Cardiac muscle cell (in vitro differentiated cells and primary cell): ENCODE measurements at regions not wholly inside any gene's neighbourhood (a gene's known extent, or its start where the extent isn't known, plus 50 kb on each side); places are given as distances from the start of the nearest gene placed in this dataset.

Source experiments
- DNase-seq, 2 donors: peaks; one replicate each; pipeline versions ENCODE4 v3.0.0 to v3.0.0-alpha.2; 2010 to 2017; ENCODE audit warnings: low read depth in 1 of 2, low spot score in 1 of 2
- H3K27ac ChIP-seq: fragments of 200-600 bp; sonication (generic); 2 replicates; pipeline ENCODE4 v1.5.1; 2016
- H3K27me3 ChIP-seq: fragments of 200-600 bp; sonication (generic); 2 replicates; pipeline ENCODE4 v1.6.0; 2016; ENCODE audit warnings: control low read depth
- H3K36me3 ChIP-seq: fragments of 200-600 bp; sonication (generic); 2 replicates; pipeline ENCODE4 v1.5.1; 2016; ENCODE audit warnings: control low read depth
- H3K4me1 ChIP-seq: fragments of 200-600 bp; sonication (generic); 2 replicates; pipeline ENCODE4 v1.8.1; 2017; ENCODE audit warnings: low read depth, mild to moderate bottlenecking, mixed run types
- H3K4me3 ChIP-seq: fragments of 200-600 bp; sonication (generic); 2 replicates; pipeline ENCODE4 v1.5.1; 2016; ENCODE audit warnings: mild to moderate bottlenecking
- H3K9me3 ChIP-seq: fragments of 200-600 bp; sonication (generic); 2 replicates; pipeline ENCODE4 v1.5.1; 2017; ENCODE audit warnings: low read depth, mild to moderate bottlenecking, control low read depth
- CTCF ChIP-seq: IDR thresholded peaks from 2 replicates; pipeline ENCODE4 v1.5.1; 2012; ENCODE audit warnings: low read depth, mild to moderate bottlenecking, low read length

GRCh38 chr15:31802761-31803160 is 227.6 kb upstream of the CHRNA7 start:
- Histone ChIP-seq H3K4me3 (no peak overlapping the region), H3K36me3 (no peaks in the 10 kb centered on the region), H3K4me1 (no peaks in the 10 kb centered on the region), H3K27me3 (no peaks in the 10 kb centered on the region), H3K27ac (no peak overlapping the region), H3K9me3 (no peaks in the 10 kb centered on the region)
- no peak for TF ChIP-seq CTCF
- DNase-seq: no peak

- Histone ChIP-seq H3K4me3 (no peak overlapping the region), H3K36me3 (no peaks in the 10 kb centered on the region), H3K27ac (no peak overlapping the region), H3K27me3 (no peaks in the 10 kb centered on the region), H3K9me3 (no peaks in the 10 kb centered on the region), H3K4me1 (no peaks in the 10 kb centered on the region)
- DNase-seq: no peak
- TF ChIP-seq CTCF: no peak
Measured at GRCh38 chr15:31803388-31803884, 226.9 kb upstream of the CHRNA7 start.

- no peaks in the 10 kb centered on the region for H3K9me3 ChIP-seq
- no peak for TF ChIP-seq CTCF
- DNase-seq: no peak
- no peaks in the 10 kb centered on the region for H3K27me3 ChIP-seq
- no peak overlapping the region for H3K4me3 ChIP-seq
- H3K27ac ChIP-seq: no peak overlapping the region
- no peaks in the 10 kb centered on the region for H3K36me3 ChIP-seq
- no peaks in the 10 kb centered on the region for H3K4me1 ChIP-seq
Measured at GRCh38 chr15:31805090-31805662, 225.1 kb upstream of the CHRNA7 start.

GRCh38 chr15:31806106-31806505 is 224.2 kb upstream of the CHRNA7 start:
- Histone ChIP-seq H3K9me3 (no peaks in the 10 kb centered on the region), H3K27me3 (no peaks in the 10 kb centered on the region), H3K4me1 (no peaks in the 10 kb centered on the region), H3K4me3 (no peak overlapping the region), H3K27ac (no peak overlapping the region), H3K36me3 (no peaks in the 10 kb centered on the region)
- no peak for TF ChIP-seq CTCF
- no peak for DNase-seq

GRCh38 chr15:31811641-31812040 is 218.7 kb upstream of the CHRNA7 start:
- no peak for TF ChIP-seq CTCF
- DNase-seq: no peak
- H3K4me1 ChIP-seq: no peaks in the 10 kb centered on the region
- H3K27me3 ChIP-seq: no peaks in the 10 kb centered on the region
- no peaks in the 10 kb centered on the region for H3K9me3 ChIP-seq
- no peak overlapping the region for H3K27ac ChIP-seq
- no peaks in the 10 kb centered on the region for H3K36me3 ChIP-seq
- H3K4me3 ChIP-seq: no peak overlapping the region

GRCh38 chr15:31814082-31814481 is 216.2 kb upstream of the CHRNA7 start:
- TF ChIP-seq CTCF: no peak
- Histone ChIP-seq H3K9me3 (no peaks in the 10 kb centered on the region), H3K4me3 (no peak overlapping the region), H3K4me1 (no peaks in the 10 kb centered on the region), H3K36me3 (no peaks in the 10 kb centered on the region), H3K27ac (no peak overlapping the region), H3K27me3 (no peaks in the 10 kb centered on the region)
- no peak for DNase-seq
